ENCODE measurements at regions not wholly inside any gene's neighbourhood (a gene's known extent, or its start where the extent isn't known, plus 50 kb on each side); places are given as distances from the start of the nearest gene placed in this dataset.
"Not testable (repeated sequence)": the region's sequence is repeated elsewhere in the genome, so short reads cannot be mapped to it uniquely, and the experiment has no call there.

- DNase-seq: no peak
Measured at GRCh38 chr11:80722629-80723028, 1281.8 kb upstream of the TENM4 start.

- DNase-seq: no peak
Measured at GRCh38 chr11:80720295-80720694, 1279.5 kb upstream of the TENM4 start.

- DNase-seq: no peak
Measured at GRCh38 chr11:80719292-80719646, 1278.4 kb upstream of the TENM4 start.

GRCh38 chr11:80718611-80719291 lies 1277.9 kb upstream of the TENM4 start:
- no peak for DNase-seq

GRCh38 chr11:80702264-80702663 lies 1261.4 kb upstream of the TENM4 start:
- no peak for DNase-seq

- DNase-seq: no peak
Measured at GRCh38 chr11:80700386-80700785, 1259.6 kb upstream of the TENM4 start.

- not testable (repeated sequence) for DNase-seq
Measured at GRCh38 chr11:80699406-80700177, 1258.8 kb upstream of the TENM4 start.

GRCh38 chr11:80698637-80699036 lies 1257.8 kb upstream of the TENM4 start:
- no peak for DNase-seq

GRCh38 chr11:80694385-80694784 lies 1253.6 kb upstream of the TENM4 start:
- DNase-seq: no peak

GRCh38 chr11:80687941-80688340 lies 1247.1 kb upstream of the TENM4 start:
- DNase-seq: no peak

- DNase-seq: no peak
Measured at GRCh38 chr11:80686889-80687288, 1246.1 kb upstream of the TENM4 start.

GRCh38 chr11:80673566-80673965 lies 1232.7 kb upstream of the TENM4 start:
- no peak for DNase-seq

GRCh38 chr11:80669620-80670019 lies 1228.8 kb upstream of the TENM4 start:
- no peak for DNase-seq

GRCh38 chr11:80668039-80668438 lies 1227.2 kb upstream of the TENM4 start:
- no peak for DNase-seq

- no peak for DNase-seq
Measured at GRCh38 chr11:80655834-80656233, 1215.0 kb upstream of the TENM4 start.

- DNase-seq: no peak
Measured at GRCh38 chr11:80650966-80651365, 1210.1 kb upstream of the TENM4 start.

GRCh38 chr11:80649186-80649585 lies 1208.4 kb upstream of the TENM4 start:
- no peak for DNase-seq

- no peak for DNase-seq
Measured at GRCh38 chr11:80638296-80638695, 1197.5 kb upstream of the TENM4 start.

GRCh38 chr11:80637571-80637970 lies 1196.7 kb upstream of the TENM4 start:
- DNase-seq: no peak

GRCh38 chr11:80636999-80637398 lies 1196.2 kb upstream of the TENM4 start:
- no peak for DNase-seq

GRCh38 chr11:80635178-80635577 lies 1194.3 kb upstream of the TENM4 start:
- no peak for DNase-seq

- DNase-seq: no peak
Measured at GRCh38 chr11:80632691-80633090, 1191.9 kb upstream of the TENM4 start.

GRCh38 chr11:80632156-80632555 lies 1191.3 kb upstream of the TENM4 start:
- no peak for DNase-seq

- no peak for DNase-seq
Measured at GRCh38 chr11:80629466-80629865, 1188.6 kb upstream of the TENM4 start.

- DNase-seq: no peak
Measured at GRCh38 chr11:80627364-80627763, 1186.5 kb upstream of the TENM4 start.

All from activated CD4-positive, alpha-beta T cell treated with anti-CD3 and anti-CD28 coated beads, Interleukin-2, amount 50 U/mL, for 1 hour (primary cell).